ENCODE measurements at regions not wholly inside any gene's neighbourhood (a gene's known extent, or its start where the extent isn't known, plus 50 kb on each side); places are given as distances from the start of the nearest gene placed in this dataset.
A peak's percentile ranks its signal among the peaks of the same experiment; 100 is the strongest.

DNA sequence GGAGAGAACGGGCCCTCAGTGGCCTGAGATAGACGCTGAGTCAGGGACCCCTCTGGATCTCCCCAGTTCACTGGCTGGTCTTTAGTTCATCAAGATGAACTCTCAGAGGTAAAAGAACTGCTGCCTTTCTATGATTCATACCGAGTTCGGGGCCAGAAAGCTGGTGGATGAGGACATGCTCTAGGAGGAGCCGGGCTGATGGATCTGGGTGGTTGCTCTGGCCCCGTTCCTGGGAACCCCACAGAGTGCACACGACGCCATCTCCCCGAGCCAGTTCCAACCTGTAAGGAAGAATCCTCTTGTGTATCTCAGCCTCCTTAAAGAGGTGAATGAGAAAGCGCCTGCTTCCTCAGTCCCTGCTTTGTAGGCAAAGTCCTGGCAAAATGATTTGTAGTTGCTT is 142.6 kb upstream of the PDE10A start:
- no peak overlapping the region for H3K4me3 ChIP-seq (ENCODE audit: low read depth in 1 of 3, low read length in 3 of 3)
- peaks cover 0 to 8% (median 0%) of the 10 kb centered on the region in 4 donors for H3K4me1 ChIP-seq (ENCODE audit: control insufficient read depth in 4 of 4, insufficient read depth in 4 of 4, low read length in 3 of 4)
- no peak for DNase-seq (ENCODE audit: low spot score)
- no peak overlapping the region for H3K27ac ChIP-seq (ENCODE audit: low read depth in 1 of 2, low read length in 2 of 2)
- WGBS: 77% methylated on average over 10 of the region's 10 CpGs
- H3K27me3 ChIP-seq (ENCODE audit: control insufficient read depth in 4 of 4, insufficient read depth in 4 of 4, low read length in 3 of 4): peaks cover 0 to 4% (median 0%) of the 10 kb centered on the region in 4 donors
- no peaks in the 10 kb centered on the region for H3K36me3 ChIP-seq (ENCODE audit: control insufficient read depth in 4 of 4, insufficient read depth in 3 of 4, low read depth in 1 of 4, low read length in 3 of 4)
- TF ChIP-seq CTCF (IDR thresholded peaks at IDR 0.05; ENCODE audit: low read depth, low read length, missing input control) (no peak), YY1 (IDR thresholded peaks at IDR 0.05) (no peak), GABPA (IDR thresholded peaks at IDR 0.05 in 1 of 2, conservative IDR thresholded peaks at IDR 0.05 in 1 of 2) (no peak), EGR1 (IDR thresholded peaks at IDR 0.05; ENCODE audit: low read depth in 2 of 2) (no peak), TAF1 (conservative IDR thresholded peaks at IDR 0.05) (no peak)
- TF ChIP-seq, protein P1, sequence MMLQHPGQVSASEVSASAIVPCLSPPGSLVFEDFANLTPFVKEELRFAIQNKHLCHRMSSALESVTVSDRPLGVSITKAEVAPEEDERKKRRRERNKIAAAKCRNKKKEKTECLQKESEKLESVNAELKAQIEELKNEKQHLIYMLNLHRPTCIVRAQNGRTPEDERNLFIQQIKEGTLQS (IDR thresholded peaks at IDR 0.05): no peak
- peaks cover 0 to 4% (median 0%) of the 10 kb centered on the region in 4 donors for H3K9me3 ChIP-seq (ENCODE audit: control insufficient read depth in 4 of 4, low read length in 3 of 4)
- H3K9ac ChIP-seq (ENCODE audit: low read depth in 1 of 2, low read length in 2 of 2): no peak overlapping the region

DNA sequence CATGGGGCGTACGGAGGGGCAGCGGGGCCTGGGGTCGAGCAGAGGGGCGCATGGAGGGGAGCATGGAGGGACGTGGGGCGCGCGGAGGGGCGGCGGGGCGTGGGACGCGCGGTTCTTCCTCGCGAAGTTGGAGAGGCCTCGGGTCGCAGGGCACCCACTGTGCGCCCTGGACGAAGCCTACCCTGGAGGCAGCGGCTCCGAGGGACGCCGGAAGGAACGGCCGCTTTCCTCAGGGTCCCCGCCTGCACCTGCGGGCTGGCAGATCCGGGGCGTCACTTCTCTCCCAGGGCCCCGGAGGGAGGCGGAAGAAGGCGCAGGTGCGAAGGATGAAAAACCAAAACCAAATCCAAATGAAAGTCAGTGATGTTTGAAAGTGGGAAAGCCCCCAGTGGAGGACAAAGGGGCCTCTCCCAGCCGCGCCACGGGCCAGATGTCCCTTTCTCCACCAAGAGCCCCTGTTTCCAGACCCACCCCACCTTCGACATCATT is 142.1 kb upstream of the PDE10A start:
- H3K27me3 ChIP-seq (ENCODE audit: control insufficient read depth in 4 of 4, insufficient read depth in 4 of 4, low read length in 3 of 4): peaks cover 0 to 4% (median 0%) of the 10 kb centered on the region in 4 donors
- no peak overlapping the region for H3K27ac ChIP-seq (ENCODE audit: low read depth in 1 of 2, low read length in 2 of 2)
- peaks cover 0 to 4% (median 0%) of the 10 kb centered on the region in 4 donors for H3K9me3 ChIP-seq (ENCODE audit: control insufficient read depth in 4 of 4, low read length in 3 of 4)
- H3K9ac ChIP-seq (ENCODE audit: low read depth in 1 of 2, low read length in 2 of 2): no peak overlapping the region
- DNase-seq (ENCODE audit: low spot score): no peak
- H3K36me3 ChIP-seq (ENCODE audit: control insufficient read depth in 4 of 4, insufficient read depth in 3 of 4, low read depth in 1 of 4, low read length in 3 of 4): no peaks in the 10 kb centered on the region
- WGBS: 19% methylated on average over 39 of the region's 39 CpGs
- TF ChIP-seq EGR1 (IDR thresholded peaks at IDR 0.05; ENCODE audit: low read depth in 2 of 2) (no peak), SP1 (IDR thresholded peaks at IDR 0.05) (no peak), ZBTB33 (IDR thresholded peaks at IDR 0.05) (no peak), TAF1 (conservative IDR thresholded peaks at IDR 0.05) (no peak), GABPA (IDR thresholded peaks at IDR 0.05 in 1 of 2, conservative IDR thresholded peaks at IDR 0.05 in 1 of 2) (no peak), JUND (IDR thresholded peaks at IDR 0.05) (no peak), HNF4A (conservative IDR thresholded peaks at IDR 0.05) (no peak), RXRA (IDR thresholded peaks at IDR 0.05) (no peak), FOXA1 (IDR thresholded peaks at IDR 0.05) (no peak), YY1 (IDR thresholded peaks at IDR 0.05) (no peak), MAX (IDR thresholded peaks at IDR 0.05) (no peak), CTCF (IDR thresholded peaks at IDR 0.05; ENCODE audit: low read depth, low read length, missing input control) (no peak), RAD21 (IDR thresholded peaks at IDR 0.05) (no peak), HNF4G (IDR thresholded peaks at IDR 0.05) (no peak)
- TF ChIP-seq, protein P1 (IDR thresholded peaks at IDR 0.05): no peak
- TF ChIP-seq, protein P2, sequence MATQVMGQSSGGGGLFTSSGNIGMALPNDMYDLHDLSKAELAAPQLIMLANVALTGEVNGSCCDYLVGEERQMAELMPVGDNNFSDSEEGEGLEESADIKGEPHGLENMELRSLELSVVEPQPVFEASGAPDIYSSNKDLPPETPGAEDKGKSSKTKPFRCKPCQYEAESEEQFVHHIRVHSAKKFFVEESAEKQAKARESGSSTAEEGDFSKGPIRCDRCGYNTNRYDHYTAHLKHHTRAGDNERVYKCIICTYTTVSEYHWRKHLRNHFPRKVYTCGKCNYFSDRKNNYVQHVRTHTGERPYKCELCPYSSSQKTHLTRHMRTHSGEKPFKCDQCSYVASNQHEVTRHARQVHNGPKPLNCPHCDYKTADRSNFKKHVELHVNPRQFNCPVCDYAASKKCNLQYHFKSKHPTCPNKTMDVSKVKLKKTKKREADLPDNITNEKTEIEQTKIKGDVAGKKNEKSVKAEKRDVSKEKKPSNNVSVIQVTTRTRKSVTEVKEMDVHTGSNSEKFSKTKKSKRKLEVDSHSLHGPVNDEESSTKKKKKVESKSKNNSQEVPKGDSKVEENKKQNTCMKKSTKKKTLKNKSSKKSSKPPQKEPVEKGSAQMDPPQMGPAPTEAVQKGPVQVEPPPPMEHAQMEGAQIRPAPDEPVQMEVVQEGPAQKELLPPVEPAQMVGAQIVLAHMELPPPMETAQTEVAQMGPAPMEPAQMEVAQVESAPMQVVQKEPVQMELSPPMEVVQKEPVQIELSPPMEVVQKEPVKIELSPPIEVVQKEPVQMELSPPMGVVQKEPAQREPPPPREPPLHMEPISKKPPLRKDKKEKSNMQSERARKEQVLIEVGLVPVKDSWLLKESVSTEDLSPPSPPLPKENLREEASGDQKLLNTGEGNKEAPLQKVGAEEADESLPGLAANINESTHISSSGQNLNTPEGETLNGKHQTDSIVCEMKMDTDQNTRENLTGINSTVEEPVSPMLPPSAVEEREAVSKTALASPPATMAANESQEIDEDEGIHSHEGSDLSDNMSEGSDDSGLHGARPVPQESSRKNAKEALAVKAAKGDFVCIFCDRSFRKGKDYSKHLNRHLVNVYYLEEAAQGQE (IDR thresholded peaks at IDR 0.05): no peak
- H3K4me3 ChIP-seq (ENCODE audit: low read depth in 1 of 3, low read length in 3 of 3): peak overlapping the region in 1 of 3 donors; percentile 40
- H3K4me1 ChIP-seq (ENCODE audit: control insufficient read depth in 4 of 4, insufficient read depth in 4 of 4, low read length in 3 of 4): peaks cover 0 to 8% (median 0%) of the 10 kb centered on the region in 4 donors
